HS-5 (cell line): ENCODE measurements at regions not wholly inside any gene's neighbourhood (a gene's known extent, or its start where the extent isn't known, plus 50 kb on each side); places are given as distances from the start of the nearest gene placed in this dataset.
"Not testable (repeated sequence)": the region's sequence is repeated elsewhere in the genome, so short reads cannot be mapped to it uniquely, and the experiment has no call there.

Source experiments
- DNase-seq: peaks from one replicate; pipeline ENCODE4 v3.0.0-alpha.2; 2012; ENCODE audit warnings: low read depth

GRCh38 chr7:42567051-42567450, 330.0 kb upstream of the GLI3 start:
- peak; percentile 36 for DNase-seq

DNA sequence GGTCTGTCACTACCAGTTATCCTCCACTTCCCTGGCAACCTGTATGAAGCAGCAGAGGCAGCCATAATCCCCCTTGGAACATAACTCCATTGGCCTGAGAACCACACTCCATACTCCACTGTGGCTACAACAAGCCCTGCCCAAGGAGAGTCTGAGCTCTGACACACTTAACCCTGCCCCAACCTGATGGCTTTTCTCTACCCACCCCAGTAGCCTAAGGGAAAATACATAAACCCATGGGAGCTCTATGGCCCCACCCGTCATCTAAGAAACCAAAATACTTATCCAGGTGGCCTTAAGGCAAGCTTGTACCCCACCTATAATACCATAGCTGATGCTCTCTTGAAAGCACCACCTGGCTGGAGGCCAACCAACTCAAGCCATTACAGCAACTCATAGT, 324.8 kb upstream of the GLI3 start:
- DNase-seq, result no peak

- DNase-seq, result no peak
These were observed 323.9 kb upstream of the GLI3 start for GRCh38 chr7:42560866-42561265.

DNA sequence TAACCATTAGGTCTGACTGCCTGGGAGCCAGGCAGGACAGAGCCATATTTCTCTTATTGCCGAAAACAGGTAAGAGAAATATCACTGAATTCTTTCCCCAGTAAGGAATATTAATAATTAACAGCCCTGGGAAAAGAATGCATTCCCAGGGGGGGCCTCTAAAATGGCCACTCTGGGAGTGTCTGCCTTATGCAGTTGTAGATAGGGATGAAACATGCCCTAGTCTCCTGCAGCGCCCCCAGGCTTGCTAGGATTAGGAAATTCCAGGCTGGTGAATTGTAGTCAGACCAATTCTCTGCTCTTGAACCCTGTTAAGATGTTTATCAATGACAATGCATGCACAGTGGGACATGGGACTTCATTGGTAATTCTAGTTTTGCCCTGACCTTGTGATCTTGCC, 317.9 kb upstream of the GLI3 start:
- not testable (repeated sequence) for DNase-seq

- no peak for DNase-seq
These were observed 315.2 kb upstream of the GLI3 start for GRCh38 chr7:42552227-42552626.

GRCh38 chr7:42550706-42551470, 313.9 kb upstream of the GLI3 start:
- no peak for DNase-seq

DNA sequence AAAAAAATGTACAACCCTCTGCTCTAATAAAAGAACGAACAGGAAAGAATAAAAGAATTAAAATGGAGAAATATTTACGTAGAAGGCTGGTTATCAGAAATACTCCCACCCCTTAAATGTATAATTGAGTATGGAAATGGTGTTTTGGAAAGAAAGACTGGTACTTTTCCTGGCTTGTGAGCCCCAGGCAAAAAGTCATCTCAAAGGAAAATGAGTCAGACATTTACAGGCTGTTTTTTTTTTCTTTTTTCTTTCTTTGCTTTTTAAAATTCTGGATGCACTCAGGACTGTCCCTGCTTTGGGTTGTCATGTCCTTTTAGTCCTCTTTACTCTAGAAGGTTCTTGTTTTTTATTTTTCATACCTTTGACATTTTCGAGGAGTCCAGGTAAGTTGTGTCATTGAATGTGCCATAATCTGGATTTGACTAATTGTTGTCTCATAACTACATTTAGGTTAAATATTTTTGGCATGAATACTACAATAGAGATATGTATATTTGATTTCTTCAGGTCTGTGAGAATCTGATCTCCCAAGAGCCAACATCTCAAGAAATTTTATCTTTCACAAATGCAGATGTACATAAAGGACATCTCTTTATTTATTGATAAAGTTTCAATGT, 313.0 kb upstream of the GLI3 start:
- DNase-seq, result no peak

GRCh38 chr7:42548816-42549611, 312.0 kb upstream of the GLI3 start:
- DNase-seq, result no peak

- DNase-seq, result no peak
These were observed 308.2 kb upstream of the GLI3 start for GRCh38 chr7:42545049-42545724.

GRCh38 chr7:42543953-42544352, 306.9 kb upstream of the GLI3 start:
- no peak for DNase-seq

- DNase-seq, result not testable (repeated sequence)
These were observed 305.4 kb upstream of the GLI3 start for GRCh38 chr7:42542446-42542845.

DNA sequence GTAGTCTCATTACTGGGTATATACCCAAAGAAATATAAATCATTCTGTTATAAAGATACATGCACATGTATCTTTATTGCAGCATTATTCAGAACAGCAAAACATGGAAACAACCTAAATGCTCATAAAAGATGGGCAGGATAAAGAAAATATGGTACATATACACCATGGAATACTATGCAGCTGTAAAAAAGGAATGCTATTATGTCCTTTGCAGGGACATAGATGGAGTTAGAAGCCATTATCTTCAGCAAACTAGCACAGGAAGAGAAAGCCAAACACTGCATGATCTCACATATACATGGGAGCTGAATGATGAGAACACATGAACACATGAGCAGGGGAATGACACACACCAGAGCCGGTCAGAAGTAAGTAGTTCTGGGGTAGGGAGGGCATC, 297.4 kb upstream of the GLI3 start:
- DNase-seq, result no peak

DNA sequence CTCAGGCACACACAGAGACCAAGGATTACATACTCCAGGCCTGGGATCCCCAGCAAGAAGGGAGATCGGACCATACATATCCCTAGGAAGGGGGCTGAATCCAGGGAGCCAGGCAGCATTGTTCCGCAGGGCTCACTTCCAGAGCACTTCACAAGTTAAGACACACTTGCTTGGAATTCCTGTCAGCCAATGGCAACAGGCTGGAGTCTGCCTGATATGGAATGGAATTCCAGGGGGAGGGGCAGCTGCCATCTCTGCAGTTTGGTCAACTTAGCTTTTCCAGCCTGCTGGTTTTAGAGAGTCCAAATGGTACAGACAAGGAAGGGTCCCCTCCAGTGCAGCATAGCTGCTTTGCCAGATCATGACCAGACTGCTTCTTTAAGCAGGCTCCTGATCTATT, 290.0 kb upstream of the GLI3 start:
- no peak for DNase-seq

DNA sequence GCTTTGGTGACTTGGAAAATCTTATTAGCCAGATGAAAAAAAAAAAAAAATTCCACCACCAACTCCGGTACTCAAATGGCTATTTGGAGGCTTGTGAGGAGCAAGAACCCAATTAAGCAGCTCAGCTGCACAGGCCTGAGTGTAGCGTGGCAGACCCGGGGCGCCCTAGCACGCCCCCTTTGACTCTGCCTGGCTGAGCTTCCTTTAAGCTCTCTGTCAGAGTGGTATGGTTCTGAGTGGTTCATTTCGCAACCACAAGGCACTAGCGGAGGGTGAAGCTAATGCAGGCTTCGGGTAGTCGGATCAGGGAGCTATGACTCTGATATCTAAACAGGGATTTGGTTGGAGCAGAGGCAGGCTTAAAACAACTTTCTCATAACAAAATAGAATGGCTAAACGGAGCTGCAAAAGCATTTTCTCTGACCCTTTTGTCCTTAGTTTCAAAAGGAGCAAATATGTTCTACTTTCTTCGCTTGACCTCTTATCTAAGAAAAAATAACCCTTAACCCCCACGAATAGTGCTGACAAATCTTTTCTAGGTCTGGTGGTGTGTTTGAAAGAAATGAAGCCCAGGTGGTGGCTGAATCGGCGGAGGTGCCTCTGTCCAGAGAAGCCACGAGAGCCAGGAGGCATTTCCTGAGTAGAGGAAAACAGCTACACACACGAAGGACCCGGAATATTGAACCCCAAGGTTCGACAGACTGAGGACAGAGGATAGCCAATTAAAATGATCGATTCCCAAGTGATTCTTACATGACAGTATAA, 285.4 kb upstream of the GLI3 start:
- DNase-seq, result no peak

- DNase-seq, result peak; percentile 44
These were observed 274.0 kb upstream of the GLI3 start for GRCh38 chr7:42511027-42511426.

DNA sequence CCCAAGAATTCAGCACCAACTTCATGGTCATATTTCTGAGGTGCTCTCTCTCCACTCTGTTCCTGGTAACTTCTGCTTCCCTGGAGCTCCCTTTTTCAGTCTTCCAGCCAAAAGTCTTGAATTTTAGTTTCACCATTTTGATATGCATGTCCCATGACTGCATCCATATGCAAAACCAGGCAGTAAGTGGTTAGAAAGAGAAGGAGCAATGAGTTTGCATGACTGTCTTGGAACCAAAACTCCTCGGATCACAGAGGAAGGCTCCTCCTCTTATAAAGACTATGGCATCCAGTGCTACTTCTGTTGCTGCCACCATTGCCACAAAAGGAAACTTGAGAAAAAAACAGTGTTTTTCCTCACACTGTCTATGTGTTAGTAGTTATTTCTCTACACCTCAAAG, 269.1 kb upstream of the GLI3 start:
- DNase-seq, result no peak

- peak; percentile 79 for DNase-seq
These were observed 265.0 kb upstream of the GLI3 start for GRCh38 chr7:42502022-42502421.

DNA sequence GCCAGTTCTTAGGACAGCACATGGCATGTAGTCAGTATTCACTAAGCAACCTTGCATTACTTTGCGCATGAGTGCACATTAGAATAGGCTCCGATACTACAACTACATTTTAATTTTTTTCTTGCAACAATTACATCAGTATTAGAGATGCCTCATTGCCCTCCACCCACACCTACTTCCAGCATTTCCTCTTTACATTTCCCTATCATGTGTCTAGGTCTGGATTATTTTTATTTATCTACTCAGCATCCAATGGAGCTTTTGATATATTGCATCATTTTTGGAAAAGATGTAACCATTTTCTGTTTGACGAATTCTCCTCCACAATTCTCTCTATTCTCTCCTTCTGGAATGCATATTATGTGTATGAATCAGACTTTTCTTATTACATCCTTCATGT, 258.2 kb upstream of the GLI3 start:
- DNase-seq, result no peak

GRCh38 chr7:42494736-42495135, 257.7 kb upstream of the GLI3 start:
- no peak for DNase-seq

GRCh38 chr7:42494199-42494710, 257.2 kb upstream of the GLI3 start:
- DNase-seq, result no peak

DNA sequence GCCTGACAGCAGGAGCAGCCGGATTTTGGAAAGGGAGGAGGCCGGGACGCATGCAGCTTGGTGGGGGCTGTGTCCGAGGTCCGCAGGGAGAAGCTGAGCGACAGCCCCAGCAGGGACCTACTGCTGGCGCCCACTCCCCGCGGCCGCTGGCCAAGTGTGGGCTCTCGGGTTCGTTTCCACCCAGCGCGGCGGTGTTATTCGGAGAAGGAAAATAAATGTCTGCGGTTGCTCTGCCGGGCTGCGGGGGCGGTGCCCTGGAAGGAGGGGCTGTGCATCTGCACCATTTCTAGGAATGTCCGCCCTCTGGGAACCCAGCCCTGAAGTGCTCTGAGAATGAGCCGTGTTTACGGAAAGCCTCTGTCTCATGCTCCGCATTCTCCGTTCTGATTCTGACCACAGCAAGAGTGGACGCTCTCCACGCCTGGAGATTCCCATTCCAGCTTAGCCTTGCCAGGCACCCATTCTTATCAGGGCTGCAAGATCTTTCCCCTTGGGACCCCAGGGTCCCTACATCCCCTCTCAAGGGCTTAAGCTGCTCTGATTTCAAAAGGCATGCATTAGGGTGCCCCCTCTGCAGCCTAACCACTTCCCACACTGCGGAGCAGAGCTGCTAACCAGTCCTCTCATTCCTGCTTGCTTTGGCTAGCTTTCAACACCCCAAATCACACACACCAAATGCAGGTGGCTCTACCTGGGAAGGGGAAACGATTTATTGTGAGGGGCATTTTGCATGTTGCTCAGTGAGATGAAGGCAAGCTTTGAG, 256.6 kb upstream of the GLI3 start:
- DNase-seq, result peak; percentile 56
